Type B pancreatic cell (in vitro differentiated cells): ENCODE measurements at regions not wholly inside any gene's neighbourhood (a gene's known extent, or its start where the extent isn't known, plus 50 kb on each side); places are given as distances from the start of the nearest gene placed in this dataset.

ENCODE experiments used
- DNase-seq: peaks from one replicate; pipeline ENCODE4 v3.0.0; 2021; ENCODE audit warnings: mixed read lengths; ENCODE audit not compliant: unreplicated experiment; ENCODE audit errors: extremely low spot score
- H3K27ac Mint-ChIP-seq: 2 replicates; pipeline ENCODE4 v1.8.0; 2021; ENCODE audit warnings: mild to moderate bottlenecking, mixed read lengths
- H3K27me3 Mint-ChIP-seq: 2 replicates; pipeline ENCODE4 v1.8.0; 2021; ENCODE audit warnings: mixed read lengths
- H3K36me3 Mint-ChIP-seq: 2 replicates; pipeline ENCODE4 v1.8.0; 2021; ENCODE audit warnings: mixed read lengths
- H3K4me1 Mint-ChIP-seq: one replicate; pipeline ENCODE4 v1.8.0; 2021; ENCODE audit warnings: mixed read lengths; ENCODE audit not compliant: unreplicated experiment
- H3K4me3 Mint-ChIP-seq: 2 replicates; pipeline ENCODE4 v1.8.0; 2021; ENCODE audit warnings: mild to moderate bottlenecking, mixed read lengths
- H3K9me3 Mint-ChIP-seq: 2 replicates; pipeline ENCODE4 v1.8.0; 2021; ENCODE audit warnings: mixed read lengths
- TF ChIP-seq, protein P1 (sequence below): fragments of 200-600 bp; sonication (generic); conservative IDR thresholded peaks from 2 replicates; pipeline ENCODE4 v1.5.0; 2021; ENCODE audit warnings: antibody characterized with exemption, mild to moderate bottlenecking

- Mint-ChIP-seq H3K9me3 (no peaks in the 10 kb centered on the region), H3K36me3 (no peaks in the 10 kb centered on the region), H3K4me1 (no peaks in the 10 kb centered on the region), H3K4me3 (no peak overlapping the region), H3K27me3 (peaks cover 4% of the 10 kb centered on the region), H3K27ac (no peak overlapping the region)
- no peak for DNase-seq
- TF ChIP-seq, protein P1, sequence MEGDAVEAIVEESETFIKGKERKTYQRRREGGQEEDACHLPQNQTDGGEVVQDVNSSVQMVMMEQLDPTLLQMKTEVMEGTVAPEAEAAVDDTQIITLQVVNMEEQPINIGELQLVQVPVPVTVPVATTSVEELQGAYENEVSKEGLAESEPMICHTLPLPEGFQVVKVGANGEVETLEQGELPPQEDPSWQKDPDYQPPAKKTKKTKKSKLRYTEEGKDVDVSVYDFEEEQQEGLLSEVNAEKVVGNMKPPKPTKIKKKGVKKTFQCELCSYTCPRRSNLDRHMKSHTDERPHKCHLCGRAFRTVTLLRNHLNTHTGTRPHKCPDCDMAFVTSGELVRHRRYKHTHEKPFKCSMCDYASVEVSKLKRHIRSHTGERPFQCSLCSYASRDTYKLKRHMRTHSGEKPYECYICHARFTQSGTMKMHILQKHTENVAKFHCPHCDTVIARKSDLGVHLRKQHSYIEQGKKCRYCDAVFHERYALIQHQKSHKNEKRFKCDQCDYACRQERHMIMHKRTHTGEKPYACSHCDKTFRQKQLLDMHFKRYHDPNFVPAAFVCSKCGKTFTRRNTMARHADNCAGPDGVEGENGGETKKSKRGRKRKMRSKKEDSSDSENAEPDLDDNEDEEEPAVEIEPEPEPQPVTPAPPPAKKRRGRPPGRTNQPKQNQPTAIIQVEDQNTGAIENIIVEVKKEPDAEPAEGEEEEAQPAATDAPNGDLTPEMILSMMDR: no peak
Observed at GRCh38 chr2:107392241-107392704, 434.4 kb upstream of the RGPD4 start.

DNA sequence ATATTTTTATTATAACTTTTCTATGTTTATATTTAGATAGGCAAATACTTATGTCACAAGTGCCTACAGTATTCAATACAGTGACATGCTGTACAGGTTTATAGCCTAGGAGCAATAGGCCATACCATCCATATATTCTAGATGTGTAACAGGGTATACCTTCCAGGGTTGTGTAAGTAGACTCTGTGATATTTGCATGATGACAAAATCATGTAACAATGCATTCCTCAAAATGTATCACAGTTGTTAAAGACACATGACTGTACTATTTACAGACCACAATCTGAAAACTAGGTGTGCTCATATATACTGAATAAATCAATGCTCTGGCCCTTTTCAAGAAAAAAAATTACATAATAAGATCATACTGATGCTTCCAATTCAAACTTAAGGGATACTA is 433.2 kb upstream of the RGPD4 start:
- TF ChIP-seq, protein P1: no peak
- Mint-ChIP-seq H3K9me3 (no peaks in the 10 kb centered on the region), H3K27ac (no peak overlapping the region), H3K36me3 (no peaks in the 10 kb centered on the region), H3K4me3 (no peak overlapping the region), H3K4me1 (no peaks in the 10 kb centered on the region), H3K27me3 (peaks cover 4% of the 10 kb centered on the region)
- no peak for DNase-seq

DNA sequence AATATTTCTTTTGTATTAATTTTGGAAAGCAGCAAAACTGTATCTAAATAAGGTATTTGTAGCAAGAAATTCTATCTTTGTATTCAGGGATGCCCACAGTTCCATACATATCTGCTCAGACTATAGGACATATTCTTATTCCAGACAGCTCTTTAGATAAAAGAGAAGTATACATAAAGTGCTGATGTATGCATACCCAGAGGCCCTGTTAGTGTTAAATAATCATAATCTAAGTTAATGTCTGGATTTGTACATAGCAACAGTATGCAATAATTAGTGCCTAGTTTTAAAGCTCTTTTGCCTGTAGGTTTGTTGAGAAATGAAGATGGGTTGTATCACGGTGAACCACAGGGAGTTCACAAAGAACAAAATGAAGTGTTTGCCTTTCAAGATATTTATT is 428.0 kb upstream of the RGPD4 start:
- Mint-ChIP-seq H3K4me3 (no peak overlapping the region), H3K4me1 (no peaks in the 10 kb centered on the region)
- TF ChIP-seq, protein P1: no peak

DNA sequence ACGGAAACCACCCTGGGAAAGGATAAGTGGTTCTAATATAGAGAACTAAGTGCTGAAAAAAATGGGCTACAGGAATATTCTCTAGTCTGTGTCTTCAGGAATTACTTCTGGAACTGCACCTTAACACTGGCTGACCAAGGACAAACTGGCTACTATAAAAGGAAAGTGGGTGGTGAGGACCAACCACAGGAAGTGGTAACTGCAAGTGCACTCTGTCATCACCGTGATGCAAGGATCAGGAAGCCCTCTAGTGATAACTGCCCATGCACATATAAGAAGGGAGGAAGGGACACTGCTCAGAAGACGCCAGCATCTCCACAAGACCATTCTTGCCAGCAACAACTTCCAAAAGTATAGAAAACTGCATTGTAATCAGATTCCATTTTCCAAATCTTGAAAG is 424.4 kb upstream of the RGPD4 start:
- H3K36me3 Mint-ChIP-seq: no peaks in the 10 kb centered on the region
- H3K4me3 Mint-ChIP-seq: no peak overlapping the region
- H3K27ac Mint-ChIP-seq: no peak overlapping the region
- peaks cover under 1% of the 10 kb centered on the region for H3K4me1 Mint-ChIP-seq
- H3K27me3 Mint-ChIP-seq: peaks cover 7% of the 10 kb centered on the region
- no peaks in the 10 kb centered on the region for H3K9me3 Mint-ChIP-seq
- no peak for DNase-seq
- TF ChIP-seq, protein P1: no peak

More for the DNA sequence above, 428.0 kb upstream of the RGPD4 start:
- H3K36me3 Mint-ChIP-seq: no peaks in the 10 kb centered on the region
- H3K27me3 Mint-ChIP-seq: peaks cover 8% of the 10 kb centered on the region
- no peak overlapping the region for H3K27ac Mint-ChIP-seq
- DNase-seq: no peak
- H3K9me3 Mint-ChIP-seq: no peaks in the 10 kb centered on the region

DNA sequence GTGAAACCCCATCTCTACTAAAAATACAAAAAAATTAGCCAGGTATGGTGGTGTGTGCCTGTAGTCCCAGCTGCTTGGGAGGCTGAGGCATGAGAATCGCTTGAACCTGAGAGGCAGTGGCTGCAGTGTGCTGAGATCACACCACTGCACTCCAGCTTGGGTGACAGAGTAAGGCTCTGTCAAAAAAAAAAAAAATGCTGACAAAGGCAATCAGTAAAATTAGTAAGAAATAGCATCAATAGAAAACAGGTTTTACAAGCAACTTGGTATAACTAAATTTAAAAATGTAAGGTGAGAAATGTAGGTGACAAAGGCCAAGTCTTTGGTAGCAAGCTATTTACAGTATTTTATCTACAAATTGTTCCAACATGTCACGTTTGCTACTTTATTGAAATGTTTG is 421.4 kb upstream of the RGPD4 start:
- Mint-ChIP-seq H3K4me1 (peaks cover 6% of the 10 kb centered on the region), H3K9me3 (no peaks in the 10 kb centered on the region), H3K36me3 (no peaks in the 10 kb centered on the region), H3K27ac (no peak overlapping the region), H3K27me3 (peaks cover 7% of the 10 kb centered on the region), H3K4me3 (no peak overlapping the region)
- TF ChIP-seq, protein P1: no peak
- DNase-seq: no peak

- no peak for DNase-seq
- Mint-ChIP-seq H3K27me3 (peaks cover 7% of the 10 kb centered on the region), H3K4me3 (no peak overlapping the region), H3K36me3 (no peaks in the 10 kb centered on the region), H3K9me3 (no peaks in the 10 kb centered on the region), H3K4me1 (peaks cover 15% of the 10 kb centered on the region), H3K27ac (no peak overlapping the region)
- TF ChIP-seq, protein P1: no peak
Observed at GRCh38 chr2:107407017-107407416, 419.7 kb upstream of the RGPD4 start.
